Naive thymus-derived CD4-positive, alpha-beta T cell (primary cell): ENCODE measurements at regions not wholly inside any gene's neighbourhood (a gene's known extent, or its start where the extent isn't known, plus 50 kb on each side); places are given as distances from the start of the nearest gene placed in this dataset.

Source experiments
- ATAC-seq: fragments of 150-1000 bp; cut with Tn5 transposase; 2 replicates; pipeline ENCODE4 v1.10.0; 2021; ENCODE audit warnings: mild to moderate bottlenecking, moderate library complexity
- CTCF ChIA-PET: fragments of 350-600 bp; sonication (Branson Sonifier 250); formaldehyde crosslinking; loops from one replicate; lab custom pipeline; 2021; ENCODE audit warnings: antibody characterized with exemption; lab: Charles Lee
- POLR2A ChIA-PET: fragments of 350-600 bp; sonication (Branson Sonifier 250); formaldehyde crosslinking; loops from one replicate; lab custom pipeline; 2021; ENCODE audit warnings: antibody characterized with exemption, inconsistent platforms; lab: Charles Lee
- DNase-seq, 9 donors: peaks; one replicate each; pipeline versions ENCODE4 v3.0.0 to v3.0.0-alpha.2; 2020 to 2022; ENCODE audit warnings: mixed read lengths in 1 of 9
- H3K27ac ChIP-seq: one replicate; pipeline ENCODE4 v1.7.0; 2013; ENCODE audit warnings: mild to moderate bottlenecking, low read depth, low read length, moderate library complexity
- H3K27me3 ChIP-seq, 2 donors: one replicate each; pipeline ENCODE4 v1.7.0; 2013; ENCODE audit warnings: low read length in 2 of 2, mild to moderate bottlenecking in 2 of 2, moderate library complexity in 2 of 2; ENCODE audit not compliant: control insufficient read depth in 2 of 2, insufficient read depth in 2 of 2
- H3K36me3 ChIP-seq, 3 experiments: 1 replicate in 2 of 3; 2 replicates in 1 of 3; pipeline ENCODE4 v1.7.0; 2013; ENCODE audit warnings: low read length in 3 of 3, mild to moderate bottlenecking in 3 of 3, moderate library complexity in 1 of 3; ENCODE audit not compliant: insufficient read depth in 3 of 3, control insufficient read depth in 2 of 3
- H3K4me1 ChIP-seq, 2 donors: one replicate each; pipeline ENCODE4 v1.7.0; 2013; ENCODE audit warnings: low read length in 2 of 2, mild to moderate bottlenecking in 2 of 2, moderate library complexity in 1 of 2; ENCODE audit not compliant: control insufficient read depth in 2 of 2, insufficient read depth in 2 of 2
- H3K4me3 ChIP-seq: 2 replicates; pipeline ENCODE4 v1.7.0; 2013; ENCODE audit warnings: mild to moderate bottlenecking, low read length
- H3K9me3 ChIP-seq, 3 experiments: 1 replicate in 2 of 3; 2 replicates in 1 of 3; pipeline ENCODE4 v1.7.0; 2013; ENCODE audit warnings: low read length in 3 of 3; ENCODE audit not compliant: control insufficient read depth in 2 of 3
- H3K27ac Mint-ChIP-seq, 9 donors: one replicate each; pipeline ENCODE4 v1.8.0; 2020 to 2022; ENCODE audit warnings: mixed read lengths in 9 of 9, mild to moderate bottlenecking in 8 of 9, moderate library complexity in 5 of 9, inconsistent platforms in 2 of 9
- H3K27me3 Mint-ChIP-seq, 5 donors: one replicate each; pipeline ENCODE4 v1.8.0; 2021 to 2022; ENCODE audit warnings: mixed read lengths in 5 of 5, mild to moderate bottlenecking in 1 of 5
- H3K36me3 Mint-ChIP-seq, 5 donors: one replicate each; pipeline ENCODE4 v1.8.0; 2020 to 2022; ENCODE audit warnings: mixed read lengths in 5 of 5, mild to moderate bottlenecking in 3 of 5, inconsistent platforms in 1 of 5
- H3K4me1 Mint-ChIP-seq, 7 donors: one replicate each; pipeline ENCODE4 v1.8.0; 2020 to 2022; ENCODE audit warnings: mixed read lengths in 7 of 7, mild to moderate bottlenecking in 3 of 7, inconsistent platforms in 1 of 7
- H3K4me3 Mint-ChIP-seq, 10 donors: one replicate each; pipeline ENCODE4 v1.8.0; 2020 to 2022; ENCODE audit warnings: mild to moderate bottlenecking in 10 of 10, mixed read lengths in 10 of 10, moderate library complexity in 6 of 10, inconsistent platforms in 2 of 10
- H3K9me3 Mint-ChIP-seq, 11 donors: one replicate each; pipeline ENCODE4 v1.8.0; 2020 to 2022; ENCODE audit warnings: mixed read lengths in 11 of 11, mild to moderate bottlenecking in 4 of 11, inconsistent platforms in 1 of 11, moderate library complexity in 1 of 11
- intact Hi-C, 2 donors: fragments of 100-400 bp; cut with micrococcal nuclease; formaldehyde crosslinking; loops; one replicate each; pipeline ENCODE4 v1.15.1; 2023

DNA sequence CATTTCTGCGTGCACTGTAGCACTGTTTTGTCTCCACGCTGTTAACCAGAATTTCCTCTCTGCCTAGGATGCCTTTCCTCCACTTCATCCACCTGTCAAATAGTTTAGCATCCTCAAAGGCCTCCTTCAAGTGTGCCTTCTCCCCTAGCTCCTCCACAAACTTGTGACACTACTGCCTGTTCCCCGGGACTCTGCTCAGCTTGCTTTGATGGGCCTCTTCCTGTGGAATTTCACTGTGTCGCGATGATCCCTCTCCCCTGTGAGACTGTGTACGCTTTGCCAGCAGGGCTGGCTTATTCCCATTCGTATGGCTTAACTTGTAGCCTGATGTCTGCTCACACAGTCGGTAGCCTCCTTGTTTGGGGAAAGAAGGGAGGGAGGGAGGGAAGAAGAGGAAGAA, 426.8 kb downstream of the VRK1 start:
- DNase-seq (no peak), ATAC-seq (no peak)
- peaks cover 0 to 7% of the 10 kb centered on the region in 2 donors for H3K4me1 ChIP-seq
- intact Hi-C loops = no loop called here
- Mint-ChIP-seq H3K4me1 (peaks cover 6 to 15% (median 11%) of the 10 kb centered on the region in 7 donors), H3K9me3 (no peaks in the 10 kb centered on the region), H3K36me3 (peaks cover 0 to 3% (median 0%) of the 10 kb centered on the region in 5 donors), H3K27ac (no peak overlapping the region), H3K4me3 (no peak overlapping the region), H3K27me3 (peaks cover 7 to 59% (median 17%) of the 10 kb centered on the region in 5 donors)
- H3K9me3 ChIP-seq = no peaks in the 10 kb centered on the region
- ChIA-PET CTCF (no interaction called here), POLR2A (no interaction called here)
- no peak overlapping the region for H3K4me3 ChIP-seq
- H3K27ac ChIP-seq = no peak overlapping the region
- H3K36me3 ChIP-seq = no peaks in the 10 kb centered on the region
- no peaks in the 10 kb centered on the region for H3K27me3 ChIP-seq

DNA sequence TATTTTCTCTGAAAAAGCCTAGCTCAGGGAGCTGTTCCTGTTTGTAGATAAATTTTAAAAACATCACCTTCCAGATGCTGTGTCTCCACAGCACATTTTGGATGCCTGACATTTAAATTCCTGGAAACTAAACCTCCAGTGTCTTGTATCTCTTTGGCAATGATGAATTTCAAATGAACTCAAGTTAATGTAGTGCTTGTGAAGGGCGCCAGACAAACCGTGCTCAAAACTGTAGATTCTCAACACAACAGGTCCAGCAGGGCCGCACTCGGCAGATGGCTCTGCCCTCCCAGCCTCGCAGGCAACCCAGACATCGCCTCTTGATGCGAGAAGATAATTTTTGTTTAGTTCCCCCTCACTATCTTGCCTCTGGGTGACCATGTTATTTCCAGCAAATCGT, 432.9 kb downstream of the VRK1 start:
- ATAC-seq = no peak
- no peaks in the 10 kb centered on the region for H3K9me3 Mint-ChIP-seq

DNA sequence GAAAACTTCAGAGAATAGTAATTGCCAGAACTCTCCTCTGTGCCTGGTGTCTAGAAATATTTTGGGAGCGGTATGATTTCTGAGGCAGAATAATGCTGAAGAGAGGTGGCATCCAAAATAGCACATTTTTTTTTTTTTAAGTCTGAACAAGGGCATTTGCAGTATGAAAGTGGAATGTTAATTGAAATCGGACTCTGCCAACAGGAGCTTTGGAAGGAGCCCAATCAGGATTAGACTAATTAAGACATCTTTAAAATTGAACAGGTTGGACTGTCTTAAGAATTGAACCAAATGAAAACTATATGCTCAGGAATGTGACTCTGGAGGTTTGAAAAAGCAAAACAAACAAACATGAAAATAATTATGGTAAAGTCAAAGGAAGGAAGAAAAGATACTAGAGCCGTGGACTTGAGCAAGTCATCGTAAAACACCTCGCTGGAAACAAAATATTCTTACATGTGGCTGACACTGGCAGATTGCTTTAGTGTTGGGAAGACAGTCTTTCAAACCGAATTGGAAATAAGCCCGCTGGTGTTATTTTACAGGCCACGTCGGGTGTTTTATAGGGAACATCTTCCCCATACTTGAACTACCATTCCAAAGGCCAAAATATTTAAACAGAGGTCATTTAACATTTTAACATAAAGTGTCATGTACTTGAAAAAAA, 436.3 kb downstream of the VRK1 start:
- H3K36me3 Mint-ChIP-seq = peaks cover 0 to 3% (median 0%) of the 10 kb centered on the region in 5 donors
- H3K4me3 ChIP-seq = no peak overlapping the region
- no peaks in the 10 kb centered on the region for H3K36me3 ChIP-seq
- no peak overlapping the region for H3K27ac Mint-ChIP-seq
- CTCF ChIA-PET = no interaction called here
- DNase-seq = no peak
- no peaks in the 10 kb centered on the region for H3K4me1 ChIP-seq
- H3K4me3 Mint-ChIP-seq = no peak overlapping the region
- intact Hi-C loops = no loop called here
- H3K9me3 ChIP-seq = no peaks in the 10 kb centered on the region
- no peak for ATAC-seq
- H3K4me1 Mint-ChIP-seq = peaks cover 0 to 7% (median 0%) of the 10 kb centered on the region in 7 donors
- peaks cover 0 to 2% of the 10 kb centered on the region in 2 donors for H3K27me3 ChIP-seq
- H3K27ac ChIP-seq = no peak overlapping the region
- H3K9me3 Mint-ChIP-seq = peaks cover 0 to 3% (median 0%) of the 10 kb centered on the region in 11 donors
- POLR2A ChIA-PET = no interaction called here
- H3K27me3 Mint-ChIP-seq = peaks cover 0 to 23% (median 10%) of the 10 kb centered on the region in 5 donors

More for the DNA sequence above, 432.9 kb downstream of the VRK1 start:
- H3K4me1 Mint-ChIP-seq = no peaks in the 10 kb centered on the region
- no peak overlapping the region for H3K27ac ChIP-seq
- ChIA-PET POLR2A (no interaction called here), CTCF (no interaction called here)
- H3K36me3 ChIP-seq = no peaks in the 10 kb centered on the region
- H3K4me3 ChIP-seq = no peak overlapping the region
- no peak overlapping the region for H3K27ac Mint-ChIP-seq
- intact Hi-C loops = no loop called here
- peaks cover 0 to 25% (median 5%) of the 10 kb centered on the region in 5 donors for H3K27me3 Mint-ChIP-seq
- H3K36me3 Mint-ChIP-seq = peaks cover 0 to 3% (median 0%) of the 10 kb centered on the region in 5 donors
- DNase-seq = no peak
- no peaks in the 10 kb centered on the region for H3K4me1 ChIP-seq
- H3K4me3 Mint-ChIP-seq = no peak overlapping the region
- H3K9me3 ChIP-seq = no peaks in the 10 kb centered on the region
- no peaks in the 10 kb centered on the region for H3K27me3 ChIP-seq

DNA sequence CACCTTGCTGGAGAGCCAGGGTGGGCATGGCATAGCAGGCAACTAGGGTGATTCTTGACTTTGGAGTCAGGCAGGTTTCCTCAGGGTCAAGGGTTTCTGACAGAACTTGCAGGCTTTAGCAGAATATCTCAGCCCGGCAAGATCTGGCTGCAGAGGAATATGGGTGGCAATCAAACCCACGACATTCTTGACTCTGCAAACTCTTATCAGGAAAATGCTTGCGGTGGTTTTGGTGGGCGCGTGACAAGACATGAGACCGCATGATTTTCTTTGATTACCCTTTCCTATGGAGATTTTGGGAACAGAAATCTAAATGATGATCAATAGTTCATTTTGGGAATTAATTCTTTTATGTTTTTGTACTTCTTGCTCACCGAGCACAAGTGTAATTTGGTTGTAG, 449.5 kb downstream of the VRK1 start:
- Histone ChIP-seq H3K27me3 (no peaks in the 10 kb centered on the region), H3K27ac (no peak overlapping the region), H3K36me3 (no peaks in the 10 kb centered on the region), H3K9me3 (no peaks in the 10 kb centered on the region), H3K4me1 (peaks cover 0 to 5% of the 10 kb centered on the region in 2 donors), H3K4me3 (no peak overlapping the region)
- Mint-ChIP-seq H3K27me3 (peaks cover 0 to 24% (median 7%) of the 10 kb centered on the region in 5 donors), H3K27ac (no peak overlapping the region), H3K4me3 (no peak overlapping the region), H3K4me1 (peaks cover 3 to 13% (median 11%) of the 10 kb centered on the region in 7 donors), H3K36me3 (no peaks in the 10 kb centered on the region), H3K9me3 (no peaks in the 10 kb centered on the region)
- ATAC-seq (no peak), DNase-seq (no peak)
- intact Hi-C loops = no loop called here
- ChIA-PET POLR2A (no interaction called here), CTCF (no interaction called here)

DNA sequence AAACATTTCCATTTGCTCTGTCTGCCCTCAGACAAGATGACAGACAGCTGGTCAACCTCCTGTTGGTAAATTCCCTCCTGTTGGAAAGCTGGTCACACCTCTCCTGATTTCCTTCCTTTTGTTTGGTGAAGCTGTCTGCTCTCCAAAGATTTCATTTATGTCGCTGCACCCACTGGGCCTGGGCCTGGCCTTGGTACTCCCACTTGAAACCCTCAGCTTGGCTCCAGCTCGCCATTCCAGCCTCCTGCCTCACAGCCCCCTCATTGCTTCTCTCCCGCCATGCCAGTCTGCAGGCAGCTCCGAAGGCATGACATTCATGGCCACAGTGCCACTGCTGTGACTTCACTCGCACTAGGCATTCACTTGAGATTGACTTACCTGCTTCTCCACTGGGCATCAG, 451.8 kb downstream of the VRK1 start:
- H3K4me1 Mint-ChIP-seq = peaks cover 11 to 34% (median 27%) of the 10 kb centered on the region in 7 donors
- H3K27me3 Mint-ChIP-seq = peaks cover 0 to 16% (median 0%) of the 10 kb centered on the region in 5 donors
- no peak for DNase-seq
- no peaks in the 10 kb centered on the region for H3K36me3 Mint-ChIP-seq
- Histone ChIP-seq H3K4me3 (no peak overlapping the region), H3K9me3 (no peaks in the 10 kb centered on the region), H3K27me3 (no peaks in the 10 kb centered on the region), H3K27ac (no peak overlapping the region), H3K4me1 (peaks cover 0 to 8% of the 10 kb centered on the region in 2 donors), H3K36me3 (no peaks in the 10 kb centered on the region)
- H3K4me3 Mint-ChIP-seq = no peak overlapping the region
- no peak for ATAC-seq
- peaks cover 0 to 10% (median 0%) of the 10 kb centered on the region in 11 donors for H3K9me3 Mint-ChIP-seq
- no peak overlapping the region for H3K27ac Mint-ChIP-seq
- POLR2A ChIA-PET = interaction anchor here (1.1 kb wide), 1 partner anchor 29 kb away, joined by 3 read pairs; no protein-coding TSS in a partner anchor
- intact Hi-C loops = no loop called here
- CTCF ChIA-PET = no interaction called here

DNA sequence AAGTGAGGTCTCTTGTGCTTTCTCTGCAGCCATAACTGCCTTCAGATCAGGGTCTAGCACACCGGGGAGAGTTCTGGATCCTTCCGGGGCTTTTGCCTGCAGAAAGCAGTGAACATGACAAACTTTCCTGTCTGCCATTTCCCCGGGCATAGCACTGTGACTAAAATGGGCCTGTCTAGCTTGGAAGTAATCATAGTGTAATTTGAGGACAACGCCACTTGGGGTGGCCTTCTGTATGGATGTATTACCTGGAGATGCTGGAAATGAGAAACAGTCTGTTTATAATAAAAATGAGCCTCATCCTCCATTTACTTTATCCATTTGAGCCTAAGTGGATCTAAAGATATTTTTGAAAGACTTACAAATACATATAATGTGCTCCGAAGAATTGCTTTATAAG, 453.7 kb downstream of the VRK1 start:
- H3K9me3 ChIP-seq = no peaks in the 10 kb centered on the region
- ChIA-PET POLR2A (no interaction called here), CTCF (no interaction called here)
- DNase-seq (no peak), ATAC-seq (no peak)
- peaks cover 14 to 38% (median 30%) of the 10 kb centered on the region in 7 donors for H3K4me1 Mint-ChIP-seq
- intact Hi-C loops = no loop called here
- peaks cover 0 to 10% (median 0%) of the 10 kb centered on the region in 11 donors for H3K9me3 Mint-ChIP-seq
- no peak overlapping the region for H3K4me3 ChIP-seq
- H3K27me3 ChIP-seq = no peaks in the 10 kb centered on the region
- H3K27me3 Mint-ChIP-seq = peaks cover 0 to 14% (median 0%) of the 10 kb centered on the region in 5 donors
- no peaks in the 10 kb centered on the region for H3K36me3 Mint-ChIP-seq
- H3K27ac Mint-ChIP-seq = no peak overlapping the region
- no peaks in the 10 kb centered on the region for H3K36me3 ChIP-seq
- no peak overlapping the region for H3K4me3 Mint-ChIP-seq
- no peak overlapping the region for H3K27ac ChIP-seq
- H3K4me1 ChIP-seq = peaks cover 0 to 8% of the 10 kb centered on the region in 2 donors
